Central memory CD8-positive, alpha-beta T cell (primary cell): ENCODE measurements at regions not wholly inside any gene's neighbourhood (a gene's known extent, or its start where the extent isn't known, plus 50 kb on each side); places are given as distances from the start of the nearest gene placed in this dataset.

Source experiments
- ATAC-seq: fragments of 150-1000 bp; cut with Tn5 transposase; replicated peaks from 2 replicates; pipeline ENCODE4 v1.10.0; 2022; ENCODE audit warnings: mild to moderate bottlenecking, moderate FRiP score, moderate number of reproducible peaks; ENCODE audit not compliant: poor library complexity, severe bottlenecking; ENCODE audit errors: extremely low read depth
- DNase-seq, 2 donors: peaks; one replicate each; pipeline ENCODE4 v3.0.0; 2021; ENCODE audit warnings: low spot score in 2 of 2
- H3K27ac Mint-ChIP-seq: one replicate; pipeline ENCODE4 v1.8.0; 2022; ENCODE audit warnings: low read depth, mild to moderate bottlenecking, moderate library complexity, mixed read lengths
- H3K27me3 Mint-ChIP-seq: one replicate; pipeline ENCODE4 v1.8.0; 2022; ENCODE audit warnings: mixed read lengths
- H3K36me3 Mint-ChIP-seq: one replicate; pipeline ENCODE4 v1.8.0; 2022; ENCODE audit warnings: mild to moderate bottlenecking, moderate library complexity, mixed read lengths; ENCODE audit not compliant: insufficient read depth
- H3K4me1 Mint-ChIP-seq: one replicate; pipeline ENCODE4 v1.8.0; 2022; ENCODE audit warnings: mixed read lengths
- H3K4me3 Mint-ChIP-seq: one replicate; pipeline ENCODE4 v1.8.0; 2022; ENCODE audit warnings: mild to moderate bottlenecking, moderate library complexity, mixed read lengths
- H3K9me3 Mint-ChIP-seq: one replicate; pipeline ENCODE4 v1.8.0; 2022; ENCODE audit warnings: mixed read lengths

GRCh38 chr20:51299413-51299812, 243.1 kb downstream of the NFATC2 start:
- DNase-seq: no peak
- Mint-ChIP-seq H3K4me1 (no peaks in the 10 kb centered on the region), H3K36me3 (no peaks in the 10 kb centered on the region), H3K27ac (no peak overlapping the region), H3K4me3 (no peak overlapping the region), H3K9me3 (no peaks in the 10 kb centered on the region), H3K27me3 (peaks cover 24% of the 10 kb centered on the region)
- ATAC-seq: no peak

- Mint-ChIP-seq H3K9me3 (no peaks in the 10 kb centered on the region), H3K4me3 (no peak overlapping the region), H3K4me1 (no peaks in the 10 kb centered on the region), H3K27me3 (peaks cover 32% of the 10 kb centered on the region), H3K27ac (no peak overlapping the region), H3K36me3 (no peaks in the 10 kb centered on the region)
- no peak for DNase-seq
- no peak for ATAC-seq
Measured at GRCh38 chr20:51298141-51298749, 244.3 kb downstream of the NFATC2 start.

GRCh38 chr20:51287628-51288413, 254.7 kb downstream of the NFATC2 start:
- Mint-ChIP-seq H3K9me3 (no peaks in the 10 kb centered on the region), H3K4me1 (no peaks in the 10 kb centered on the region), H3K27ac (no peak overlapping the region), H3K36me3 (no peaks in the 10 kb centered on the region), H3K27me3 (peaks cover 40% of the 10 kb centered on the region), H3K4me3 (no peak overlapping the region)
- ATAC-seq (no peak), DNase-seq (no peak)

- Mint-ChIP-seq H3K9me3 (no peaks in the 10 kb centered on the region), H3K4me1 (no peaks in the 10 kb centered on the region), H3K36me3 (no peaks in the 10 kb centered on the region), H3K27ac (no peak overlapping the region), H3K4me3 (no peak overlapping the region), H3K27me3 (peaks cover 29% of the 10 kb centered on the region)
- ATAC-seq (no peak), DNase-seq (no peak)
Measured at GRCh38 chr20:51286758-51287157, 255.8 kb downstream of the NFATC2 start.

- H3K36me3 Mint-ChIP-seq: no peaks in the 10 kb centered on the region
Measured at GRCh38 chr20:51285684-51286083, 256.8 kb downstream of the NFATC2 start.

GRCh38 chr20:51284871-51285270, 257.6 kb downstream of the NFATC2 start:
- H3K9me3 Mint-ChIP-seq: no peaks in the 10 kb centered on the region
- H3K4me1 Mint-ChIP-seq: no peaks in the 10 kb centered on the region
- H3K4me3 Mint-ChIP-seq: no peak overlapping the region
- peaks cover 21% of the 10 kb centered on the region for H3K27me3 Mint-ChIP-seq
- H3K36me3 Mint-ChIP-seq: no peaks in the 10 kb centered on the region
- ATAC-seq: no peak
- no peak for DNase-seq
- H3K27ac Mint-ChIP-seq: no peak overlapping the region

More at GRCh38 chr20:51285684-51286083, 256.8 kb downstream of the NFATC2 start:
- no peaks in the 10 kb centered on the region for H3K4me1 Mint-ChIP-seq
- ATAC-seq: no peak
- H3K4me3 Mint-ChIP-seq: no peak overlapping the region
- no peak for DNase-seq
- H3K27me3 Mint-ChIP-seq: peaks cover 26% of the 10 kb centered on the region
- H3K9me3 Mint-ChIP-seq: no peaks in the 10 kb centered on the region
- no peak overlapping the region for H3K27ac Mint-ChIP-seq

GRCh38 chr20:51284176-51284575, 258.3 kb downstream of the NFATC2 start:
- peaks cover 24% of the 10 kb centered on the region for H3K27me3 Mint-ChIP-seq
- H3K27ac Mint-ChIP-seq: no peak overlapping the region
- no peak overlapping the region for H3K4me3 Mint-ChIP-seq
- ATAC-seq (no peak), DNase-seq (no peak)
- H3K4me1 Mint-ChIP-seq: no peaks in the 10 kb centered on the region
- H3K36me3 Mint-ChIP-seq: no peaks in the 10 kb centered on the region
- no peaks in the 10 kb centered on the region for H3K9me3 Mint-ChIP-seq

- H3K36me3 Mint-ChIP-seq: no peaks in the 10 kb centered on the region
- peaks cover 41% of the 10 kb centered on the region for H3K27me3 Mint-ChIP-seq
- H3K9me3 Mint-ChIP-seq: no peaks in the 10 kb centered on the region
- no peak overlapping the region for H3K4me3 Mint-ChIP-seq
- no peak for DNase-seq
- H3K4me1 Mint-ChIP-seq: no peaks in the 10 kb centered on the region
- H3K27ac Mint-ChIP-seq: no peak overlapping the region
- ATAC-seq: no peak
Measured at GRCh38 chr20:51281521-51281920, 258.6 kb upstream of the KCNG1 start.

- ATAC-seq (no peak), DNase-seq (no peak)
- H3K4me3 Mint-ChIP-seq: no peak overlapping the region
- no peaks in the 10 kb centered on the region for H3K36me3 Mint-ChIP-seq
- no peak overlapping the region for H3K27ac Mint-ChIP-seq
- no peaks in the 10 kb centered on the region for H3K9me3 Mint-ChIP-seq
- no peaks in the 10 kb centered on the region for H3K4me1 Mint-ChIP-seq
- peaks cover 45% of the 10 kb centered on the region for H3K27me3 Mint-ChIP-seq
Measured at GRCh38 chr20:51280047-51280446, 257.1 kb upstream of the KCNG1 start.

- Mint-ChIP-seq H3K36me3 (no peaks in the 10 kb centered on the region), H3K9me3 (no peaks in the 10 kb centered on the region), H3K27ac (no peak overlapping the region), H3K4me1 (no peaks in the 10 kb centered on the region), H3K4me3 (no peak overlapping the region), H3K27me3 (peaks cover 59% of the 10 kb centered on the region)
- ATAC-seq: no peak
- DNase-seq: no peak
Measured at GRCh38 chr20:51277961-51278360, 255.1 kb upstream of the KCNG1 start.

- Mint-ChIP-seq H3K4me1 (no peaks in the 10 kb centered on the region), H3K27me3 (peaks cover 74% of the 10 kb centered on the region), H3K27ac (no peak overlapping the region), H3K4me3 (no peak overlapping the region), H3K9me3 (no peaks in the 10 kb centered on the region), H3K36me3 (no peaks in the 10 kb centered on the region)
- DNase-seq (no peak), ATAC-seq (no peak)
Measured at GRCh38 chr20:51276296-51276695, 253.4 kb upstream of the KCNG1 start.

- peaks cover 78% of the 10 kb centered on the region for H3K27me3 Mint-ChIP-seq
- ATAC-seq: no peak
- H3K27ac Mint-ChIP-seq: no peak overlapping the region
- no peaks in the 10 kb centered on the region for H3K4me1 Mint-ChIP-seq
- H3K9me3 Mint-ChIP-seq: no peaks in the 10 kb centered on the region
- DNase-seq: no peak
- no peak overlapping the region for H3K4me3 Mint-ChIP-seq
- H3K36me3 Mint-ChIP-seq: no peaks in the 10 kb centered on the region
Measured at GRCh38 chr20:51275826-51276225, 252.9 kb upstream of the KCNG1 start.

GRCh38 chr20:51275181-51275580, 252.3 kb upstream of the KCNG1 start:
- peaks cover 4% of the 10 kb centered on the region for H3K9me3 Mint-ChIP-seq
- no peaks in the 10 kb centered on the region for H3K4me1 Mint-ChIP-seq
- H3K4me3 Mint-ChIP-seq: no peak overlapping the region
- DNase-seq (no peak), ATAC-seq (no peak)
- no peaks in the 10 kb centered on the region for H3K36me3 Mint-ChIP-seq
- H3K27ac Mint-ChIP-seq: no peak overlapping the region
- peaks cover 85% of the 10 kb centered on the region for H3K27me3 Mint-ChIP-seq
